HEK293 (cell line): ENCODE measurements at regions not wholly inside any gene's neighbourhood (a gene's known extent, or its start where the extent isn't known, plus 50 kb on each side); places are given as distances from the start of the nearest gene placed in this dataset.

Experiments used
- CTCF ChIA-PET: fragments of 350-600 bp; formaldehyde crosslinking; extraction: SDS; loops from one replicate; lab custom pipeline; 2021; ENCODE audit warnings: antibody characterized with exemption; lab: Yijun Ruan, JAX
- POLR2A ChIA-PET: fragments of 300-600 bp; formaldehyde crosslinking; extraction: SDS; loops from one replicate; lab custom pipeline; 2020; ENCODE audit warnings: antibody characterized with exemption, inconsistent platforms; lab: Yijun Ruan, JAX
- H3K27ac ChIP-seq: fragments of 200-500 bp; sonication (Bioruptor generic); 2 replicates; pipeline ENCODE4 v1.5.1; 2014; ENCODE audit warnings: low read depth, low read length, control low read depth, inconsistent platforms; ENCODE audit errors: extremely low read depth
- H3K36me3 ChIP-seq, 2 experiments: fragments of 200-500 bp in 1 of 2; sonication (Bioruptor generic) in 1 of 2; 1 replicate in 1 of 2; 2 replicates in 1 of 2; pipeline ENCODE4 v1.5.1; 2014 to 2017; ENCODE audit warnings: inconsistent platforms in 2 of 2, low read length in 2 of 2; ENCODE audit not compliant: control insufficient read depth in 2 of 2, insufficient read depth in 1 of 2
- H3K4me1 ChIP-seq: fragments of 200-500 bp; sonication (Bioruptor generic); 2 replicates; pipeline ENCODE4 v1.5.1; 2014; ENCODE audit warnings: mild to moderate bottlenecking, low read length, inconsistent platforms; ENCODE audit not compliant: control insufficient read depth, insufficient read depth
- H3K4me3 ChIP-seq: 2 replicates; pipeline ENCODE4 v1.5.1; 2011; ENCODE audit warnings: low read depth, mild to moderate bottlenecking, control low read depth, low read length, moderate library complexity
- H3K9me3 ChIP-seq: fragments of 200-500 bp; sonication (Bioruptor generic); 2 replicates; pipeline ENCODE4 v1.5.1; 2014; ENCODE audit warnings: low read depth, low read length, inconsistent platforms; ENCODE audit not compliant: control insufficient read depth, insufficient read depth
- EGR2 ChIP-seq: fragments of 450-650 bp; formaldehyde crosslinking; IDR thresholded peaks from 2 replicates; pipeline ENCODE4 v1.5.1; 2016; ENCODE audit warnings: low read depth, missing biosample characterization, missing genetic modification characterization
- IKZF3 ChIP-seq: fragments of 450-650 bp; IDR thresholded peaks from 2 replicates; pipeline ENCODE4 v1.5.0; 2018; ENCODE audit warnings: missing biosample characterization, mild to moderate bottlenecking, missing genetic modification characterization, moderate library complexity
- KLF17 ChIP-seq: fragments of 450-650 bp; formaldehyde crosslinking; IDR thresholded peaks from 2 replicates; pipeline ENCODE4 v1.5.1; 2016; ENCODE audit warnings: missing biosample characterization, missing genetic modification characterization
- SP2 ChIP-seq: fragments of 450-650 bp; formaldehyde crosslinking; IDR thresholded peaks from 2 replicates; pipeline ENCODE4 v1.5.1; 2016; ENCODE audit warnings: missing biosample characterization, missing genetic modification characterization
- TCF7L2 ChIP-seq: IDR thresholded peaks from 2 replicates; pipeline ENCODE4 v1.6.1; 2011; ENCODE audit warnings: low read depth, mild to moderate bottlenecking, inconsistent platforms, low read length, moderate library complexity, borderline replicate concordance
- YY1 ChIP-seq: fragments of 450-650 bp; formaldehyde crosslinking; IDR thresholded peaks from 2 replicates; pipeline ENCODE4 v1.5.1; 2018; ENCODE audit warnings: missing biosample characterization, missing genetic modification characterization
- ZBTB20 ChIP-seq: fragments of 450-650 bp; formaldehyde crosslinking; IDR thresholded peaks from 2 replicates; pipeline ENCODE4 v1.5.1; 2016; ENCODE audit warnings: missing biosample characterization, missing genetic modification characterization
- ZBTB44 ChIP-seq: fragments of 450-650 bp; IDR thresholded peaks from 2 replicates; pipeline ENCODE4 v1.5.1; 2018; ENCODE audit warnings: missing biosample characterization, mild to moderate bottlenecking, missing genetic modification characterization
- ZNF184 ChIP-seq: fragments of 450-650 bp; IDR thresholded peaks from 2 replicates; pipeline ENCODE4 v1.5.1; 2018; ENCODE audit warnings: missing biosample characterization, mild to moderate bottlenecking, missing genetic modification characterization
- ZNF2 ChIP-seq: fragments of 450-650 bp; formaldehyde crosslinking; IDR thresholded peaks from 2 replicates; pipeline ENCODE4 v1.5.1; 2016; ENCODE audit warnings: missing biosample characterization, missing genetic modification characterization
- ZNF211 ChIP-seq: fragments of 450-650 bp; formaldehyde crosslinking; IDR thresholded peaks from 2 replicates; pipeline ENCODE4 v1.5.1; 2016; ENCODE audit warnings: low read depth, missing biosample characterization, missing genetic modification characterization
- ZNF223 ChIP-seq: fragments of 450-650 bp; formaldehyde crosslinking; IDR thresholded peaks from 2 replicates; pipeline ENCODE4 v1.5.1; 2016; ENCODE audit warnings: missing biosample characterization, missing genetic modification characterization
- ZNF354C ChIP-seq: fragments of 450-650 bp; formaldehyde crosslinking; IDR thresholded peaks from 2 replicates; pipeline ENCODE4 v1.5.1; 2016; ENCODE audit warnings: missing biosample characterization, missing genetic modification characterization, low read depth, borderline replicate concordance
- ZNF394 ChIP-seq: fragments of 450-650 bp; formaldehyde crosslinking; IDR thresholded peaks from 2 replicates; pipeline ENCODE4 v1.5.1; 2016; ENCODE audit warnings: missing biosample characterization, missing genetic modification characterization, mild to moderate bottlenecking, moderate library complexity, borderline replicate concordance
- ZNF473 ChIP-seq: fragments of 450-650 bp; formaldehyde crosslinking; IDR thresholded peaks from 2 replicates; pipeline ENCODE4 v1.5.1; 2017; ENCODE audit warnings: missing biosample characterization, missing genetic modification characterization
- ZNF514 ChIP-seq: fragments of 450-650 bp; formaldehyde crosslinking; IDR thresholded peaks from 2 replicates; pipeline ENCODE4 v1.5.1; 2016; ENCODE audit warnings: missing biosample characterization, missing genetic modification characterization
- ZNF548 ChIP-seq: fragments of 450-650 bp; formaldehyde crosslinking; IDR thresholded peaks from 2 replicates; pipeline ENCODE4 v1.5.1; 2016; ENCODE audit warnings: missing biosample characterization, missing genetic modification characterization
- ZNF560 ChIP-seq: fragments of 450-650 bp; formaldehyde crosslinking; IDR thresholded peaks from 2 replicates; pipeline ENCODE4 v1.5.1; 2017; ENCODE audit warnings: missing biosample characterization, missing genetic modification characterization, borderline replicate concordance
- ZNF658 ChIP-seq: fragments of 450-650 bp; formaldehyde crosslinking; IDR thresholded peaks from 2 replicates; pipeline ENCODE4; 2016; ENCODE audit warnings: missing biosample characterization, missing genetic modification characterization
- ZNF664 ChIP-seq: fragments of 450-650 bp; formaldehyde crosslinking; IDR thresholded peaks from 2 replicates; pipeline ENCODE4 v1.5.1; 2016; ENCODE audit warnings: missing biosample characterization, missing genetic modification characterization
- ZNF677 ChIP-seq: fragments of 450-650 bp; IDR thresholded peaks from 2 replicates; pipeline ENCODE4 v1.5.0; 2018; ENCODE audit warnings: missing biosample characterization, mild to moderate bottlenecking, missing genetic modification characterization, moderate library complexity
- ZNF707 ChIP-seq: fragments of 450-650 bp; formaldehyde crosslinking; IDR thresholded peaks from 2 replicates; pipeline ENCODE4 v1.5.1; 2016; ENCODE audit warnings: missing biosample characterization, missing genetic modification characterization
- ZNF791 ChIP-seq: fragments of 450-650 bp; formaldehyde crosslinking; IDR thresholded peaks from 2 replicates; pipeline ENCODE4 v1.5.1; 2016; ENCODE audit warnings: missing biosample characterization, missing genetic modification characterization
- ZNF830 ChIP-seq: fragments of 450-650 bp; IDR thresholded peaks from 2 replicates; pipeline ENCODE4 v1.5.0; 2018; ENCODE audit warnings: missing biosample characterization, missing genetic modification characterization, low read depth, mild to moderate bottlenecking, moderate library complexity
- ZNF843 ChIP-seq: fragments of 450-650 bp; formaldehyde crosslinking; IDR thresholded peaks from 2 replicates; pipeline ENCODE4 v1.5.1; 2016; ENCODE audit warnings: missing biosample characterization, missing genetic modification characterization
- ZSCAN30 ChIP-seq: fragments of 450-650 bp; IDR thresholded peaks from 2 replicates; pipeline ENCODE4 v1.5.1; 2018; ENCODE audit warnings: missing biosample characterization, mild to moderate bottlenecking, missing genetic modification characterization, moderate library complexity
- ZSCAN4 ChIP-seq: fragments of 450-650 bp; formaldehyde crosslinking; IDR thresholded peaks from 2 replicates; pipeline ENCODE4 v1.5.1; 2017; ENCODE audit warnings: missing biosample characterization, missing genetic modification characterization
- TF ChIP-seq, protein P1 (sequence below): fragments of 450-650 bp; formaldehyde crosslinking; IDR thresholded peaks from 2 replicates; pipeline ENCODE4 v1.5.1; 2016; ENCODE audit warnings: missing biosample characterization, missing genetic modification characterization

DNA sequence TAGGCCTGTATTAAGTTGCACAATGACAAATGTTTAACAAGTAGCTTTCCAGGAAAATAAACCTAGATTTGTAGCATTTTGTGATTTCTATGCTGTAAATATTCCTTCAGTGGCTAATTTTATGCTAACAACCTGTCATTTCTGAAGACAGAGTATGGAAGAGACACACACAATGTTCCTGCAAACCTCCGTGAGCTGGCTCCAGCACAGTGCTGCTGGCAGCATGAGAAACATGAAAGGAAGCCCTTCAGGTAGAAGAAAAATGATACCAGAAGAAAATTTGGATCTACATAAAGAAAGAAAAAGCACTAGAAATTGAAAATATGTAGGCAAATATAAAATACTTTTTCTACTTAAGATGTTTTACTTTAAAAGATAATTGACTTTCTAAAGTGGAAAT lies 69.5 kb upstream of the CTTNBP2 start:
- H3K4me3 ChIP-seq = no peak overlapping the region
- POLR2A ChIA-PET = no interaction called here
- no peaks in the 10 kb centered on the region for H3K9me3 ChIP-seq
- CTCF ChIA-PET = no interaction called here
- TF ChIP-seq ZNF184 (tag by site-specific recombination) (no peak), ZNF394 (no peak), ZNF223 (tag by site-specific recombination) (no peak), ZNF664 (no peak), ZSCAN4 (no peak), ZNF830 (tag by site-specific recombination) (no peak), EGR2 (no peak), ZNF791 (tag by site-specific recombination) (no peak), ZNF677 (tag by site-specific recombination) (no peak), ZNF2 (tag by site-specific recombination) (no peak), ZNF707 (tag by site-specific recombination) (no peak)
- TF ChIP-seq, protein P1, sequence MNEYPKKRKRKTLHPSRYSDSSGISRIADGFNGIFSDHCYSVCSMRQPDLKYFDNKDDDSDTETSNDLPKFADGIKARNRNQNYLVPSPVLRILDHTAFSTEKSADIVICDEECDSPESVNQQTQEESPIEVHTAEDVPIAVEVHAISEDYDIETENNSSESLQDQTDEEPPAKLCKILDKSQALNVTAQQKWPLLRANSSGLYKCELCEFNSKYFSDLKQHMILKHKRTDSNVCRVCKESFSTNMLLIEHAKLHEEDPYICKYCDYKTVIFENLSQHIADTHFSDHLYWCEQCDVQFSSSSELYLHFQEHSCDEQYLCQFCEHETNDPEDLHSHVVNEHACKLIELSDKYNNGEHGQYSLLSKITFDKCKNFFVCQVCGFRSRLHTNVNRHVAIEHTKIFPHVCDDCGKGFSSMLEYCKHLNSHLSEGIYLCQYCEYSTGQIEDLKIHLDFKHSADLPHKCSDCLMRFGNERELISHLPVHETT (tag by site-specific recombination) = no peak
- H3K27ac ChIP-seq = no peak overlapping the region
- peaks cover 10% of the 10 kb centered on the region for H3K4me1 ChIP-seq
- no peaks in the 10 kb centered on the region for H3K36me3 ChIP-seq

DNA sequence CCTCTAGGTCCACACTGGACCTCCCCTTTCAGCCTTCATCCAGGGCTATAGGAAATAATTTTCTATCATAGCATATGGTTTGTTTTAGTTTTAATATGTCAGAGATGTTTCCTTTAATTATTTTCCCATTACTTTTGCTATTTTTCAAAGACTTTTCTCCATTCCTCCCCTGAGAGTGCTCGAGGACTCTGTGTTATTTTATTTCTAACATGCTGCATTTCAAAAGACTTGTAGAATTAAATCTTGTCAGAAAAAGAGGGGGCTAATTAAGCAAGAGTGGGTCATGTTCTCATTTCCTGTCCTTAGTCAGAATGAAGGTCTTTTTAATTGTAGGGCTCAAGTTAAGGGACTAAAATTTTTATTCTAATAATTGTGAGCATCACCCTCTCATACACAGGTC lies 71.6 kb upstream of the CTTNBP2 start:
- no peaks in the 10 kb centered on the region for H3K9me3 ChIP-seq
- H3K4me3 ChIP-seq = no peak overlapping the region
- no peak overlapping the region for H3K27ac ChIP-seq
- TF ChIP-seq ZNF514 (tag by site-specific recombination) (no peak), ZNF184 (tag by site-specific recombination) (no peak), ZBTB44 (no peak), YY1 (tag by site-specific recombination) (no peak), TCF7L2 (no peak), SP2 (tag by site-specific recombination) (no peak), ZBTB20 (tag by site-specific recombination) (no peak), ZNF354C (tag by site-specific recombination) (no peak)
- peaks cover 10% of the 10 kb centered on the region for H3K4me1 ChIP-seq
- ChIA-PET CTCF (no interaction called here), POLR2A (no interaction called here)
- H3K36me3 ChIP-seq = no peaks in the 10 kb centered on the region

DNA sequence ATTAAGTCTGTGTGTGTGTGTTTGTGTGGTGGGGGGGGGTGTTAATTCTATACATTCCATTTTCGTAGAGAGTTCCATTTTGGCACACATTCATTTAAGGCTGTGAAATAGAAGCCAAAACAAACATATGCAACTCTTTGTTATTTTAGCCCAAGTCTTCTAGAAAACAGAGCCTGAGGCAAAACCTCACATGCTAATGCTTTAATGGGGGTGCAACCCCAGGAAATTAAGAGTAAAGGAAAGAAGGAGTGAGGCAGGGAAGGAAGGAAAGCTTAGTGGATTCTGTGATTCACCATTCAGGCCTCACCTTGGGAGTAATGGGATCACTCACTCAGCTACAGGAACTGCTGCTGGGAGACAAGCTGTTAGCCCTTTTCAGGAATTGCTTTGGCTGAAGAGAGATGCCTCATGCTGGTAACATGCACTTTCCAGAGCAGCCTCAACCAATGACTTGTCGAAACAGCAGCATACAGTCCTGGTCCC lies 73.0 kb upstream of the CTTNBP2 start:
- ChIA-PET POLR2A (interaction anchor here (1.6 kb wide), 1 partner anchor 67 kb away, joined by 4 read pairs; no protein-coding TSS in a partner anchor), CTCF (interaction anchor here (0.6 to 1.3 kb wide), 4 partner anchors 49 to 280 kb away, joined by 3 to 4 read pairs (median 4); no protein-coding TSS in a partner anchor)
- Histone ChIP-seq H3K4me3 (no peak overlapping the region), H3K36me3 (no peaks in the 10 kb centered on the region), H3K27ac (no peak overlapping the region; the same call in 1 of the 2 replicates), H3K4me1 (peaks cover 10% of the 10 kb centered on the region), H3K9me3 (no peaks in the 10 kb centered on the region)
- TF ChIP-seq ZNF843 (tag by site-specific recombination) = 0 out of 2 replicates have a peak, but pooled peaks have one; percentile 20
- TF ChIP-seq ZNF548 (tag by site-specific recombination) = no peak
- TF ChIP-seq ZNF394 = no peak
- TF ChIP-seq ZNF658 (tag by site-specific recombination) = no peak
- TF ChIP-seq ZNF560 (tag by site-specific recombination) = no peak
- no peak for TF ChIP-seq ZNF211 (tag by site-specific recombination)
- no peak for TF ChIP-seq ZNF473 (tag by site-specific recombination)
- no peak for TF ChIP-seq KLF17 (tag by site-specific recombination)
- no peak for TF ChIP-seq ZSCAN30 (tag by site-specific recombination)
- 0 out of 2 replicates have a peak, but pooled peaks have one; percentile 11 for TF ChIP-seq IKZF3 (tag by site-specific recombination)
- no peak for TF ChIP-seq ZNF664
